H54 (cell line): ENCODE measurements at regions not wholly inside any gene's neighbourhood (a gene's known extent, or its start where the extent isn't known, plus 50 kb on each side); places are given as distances from the start of the nearest gene placed in this dataset.
A peak's percentile ranks its signal among the peaks of the same experiment; 100 is the strongest.

Experiments
- DNase-seq: peaks from one replicate; pipeline ENCODE4 v3.0.0; 2011; ENCODE audit warnings: low spot score, mixed read lengths; ENCODE audit not compliant: insufficient read length
- FAIRE-seq: peaks from 3 replicates; lab custom pipeline; 2011; peaks lifted over from hg19 to GRCh38; lab: Jason Lieb, UNC
- POLR2A ChIP-seq: IDR thresholded peaks from 2 replicates; pipeline ENCODE4 v1.6.1; 2011; ENCODE audit warnings: low read depth, mild to moderate bottlenecking, low read length

- TF ChIP-seq POLR2A = no peak
- DNase-seq (no peak), FAIRE-seq (no peak)
Observed at GRCh38 chr9:103867886-103868285, 226.2 kb upstream of the SMC2 start.

- no peak for DNase-seq
- FAIRE-seq = no peak
- no peak for TF ChIP-seq POLR2A
Observed at GRCh38 chr9:103872811-103873210, 221.3 kb upstream of the SMC2 start.

GRCh38 chr9:103881419-103881818 lies 212.7 kb upstream of the SMC2 start:
- TF ChIP-seq POLR2A = no peak
- FAIRE-seq = no peak

GRCh38 chr9:103889989-103890388 lies 204.1 kb upstream of the SMC2 start:
- no peak for TF ChIP-seq POLR2A
- DNase-seq (no peak), FAIRE-seq (peak; percentile 94)

More at GRCh38 chr9:103881419-103881818, 212.7 kb upstream of the SMC2 start:
- no peak for DNase-seq

- FAIRE-seq = peak; percentile 60
- DNase-seq = no peak
- TF ChIP-seq POLR2A = no peak
Observed at GRCh38 chr9:103894184-103894583, 199.9 kb upstream of the SMC2 start.

- DNase-seq (no peak), FAIRE-seq (no peak)
- TF ChIP-seq POLR2A = no peak
Observed at GRCh38 chr9:103898550-103898949, 195.6 kb upstream of the SMC2 start.

DNA sequence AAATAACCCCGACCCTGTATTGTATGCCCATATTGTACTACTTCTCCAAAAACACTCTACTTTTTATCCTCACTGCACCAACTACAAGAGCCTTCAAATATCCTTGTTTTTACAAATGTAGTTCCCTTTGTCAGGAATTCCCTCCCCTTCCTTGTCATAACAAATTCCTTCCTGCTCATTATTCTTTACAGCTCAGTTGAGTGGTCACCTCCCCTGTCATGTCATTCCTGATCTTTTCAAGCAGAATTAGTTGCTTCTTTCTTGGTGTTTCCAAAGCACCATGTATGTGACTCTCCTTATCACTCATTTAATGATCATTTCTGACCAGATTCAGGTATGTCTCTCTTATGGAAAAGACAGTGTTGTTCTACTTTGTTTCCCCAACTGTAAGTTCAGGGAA lies 194.2 kb upstream of the SMC2 start:
- FAIRE-seq (no peak), DNase-seq (no peak)
- TF ChIP-seq POLR2A = no peak

DNA sequence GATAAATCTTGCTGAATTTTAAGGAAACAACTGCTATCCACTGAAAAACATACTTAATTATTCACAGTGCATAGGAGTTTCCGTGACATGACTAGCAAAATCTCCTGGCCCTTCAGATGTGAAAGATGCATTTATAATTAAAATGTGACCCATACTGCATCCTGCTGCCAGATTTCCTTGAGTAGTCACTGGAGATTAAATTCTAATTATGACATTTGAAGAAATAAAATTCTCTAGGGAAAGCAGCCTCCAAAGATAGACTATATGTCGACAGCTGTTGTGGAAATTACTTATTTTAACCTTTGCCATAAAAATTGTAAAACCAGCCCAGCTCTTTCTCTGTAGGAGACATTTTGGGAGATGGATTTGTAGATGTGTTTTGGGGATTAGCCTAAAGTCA lies 193.6 kb upstream of the SMC2 start:
- no peak for FAIRE-seq
- TF ChIP-seq POLR2A = no peak
- DNase-seq = no peak

- no peak for DNase-seq
- peak; percentile 57 for FAIRE-seq
- no peak for TF ChIP-seq POLR2A
Observed at GRCh38 chr9:103902263-103902662, 191.8 kb upstream of the SMC2 start.

DNA sequence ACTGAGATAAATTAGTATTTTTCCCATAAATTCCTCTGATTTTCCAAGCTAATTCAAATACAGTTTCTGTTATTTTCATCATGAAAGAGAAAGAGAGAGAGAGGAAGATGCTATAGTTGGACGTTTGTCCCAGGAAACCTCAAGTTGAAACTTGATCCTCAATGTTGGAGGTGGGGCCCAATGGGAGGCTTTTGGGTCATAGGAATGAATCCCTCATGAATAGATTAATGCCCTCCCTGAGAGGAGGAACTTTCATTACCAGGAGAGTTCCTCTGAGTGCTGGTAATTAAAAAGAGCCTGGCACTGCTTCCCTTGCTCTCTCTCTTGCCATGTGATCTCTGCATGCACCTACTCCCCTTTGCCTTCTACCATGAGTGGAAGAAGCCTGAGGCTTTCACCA lies 189.9 kb upstream of the SMC2 start:
- DNase-seq (no peak), FAIRE-seq (no peak)
- no peak for TF ChIP-seq POLR2A

DNA sequence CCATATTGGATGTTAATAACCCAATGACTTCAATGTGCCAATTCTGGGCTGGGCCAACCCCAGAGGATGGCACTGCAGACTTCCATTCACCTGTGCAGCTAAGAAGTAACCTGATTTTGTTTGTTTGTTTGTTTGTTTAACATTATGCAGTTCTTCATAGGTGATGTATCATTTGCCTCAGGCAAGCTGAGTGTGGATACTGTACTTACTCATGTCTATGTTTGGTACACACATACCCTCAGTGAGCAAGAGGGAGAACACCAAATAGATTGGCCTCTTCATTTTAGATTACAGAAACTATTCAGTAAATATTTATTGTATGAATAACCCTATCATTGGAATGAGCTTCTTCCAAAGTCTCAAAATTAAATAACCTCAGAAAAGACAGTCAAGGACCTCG lies 180.2 kb upstream of the SMC2 start:
- TF ChIP-seq POLR2A = no peak
- peak; percentile 64 for FAIRE-seq

GRCh38 chr9:103919605-103920209 lies 174.4 kb upstream of the SMC2 start:
- FAIRE-seq (no peak), DNase-seq (no peak)

More for the DNA sequence above, 180.2 kb upstream of the SMC2 start:
- DNase-seq = no peak

DNA sequence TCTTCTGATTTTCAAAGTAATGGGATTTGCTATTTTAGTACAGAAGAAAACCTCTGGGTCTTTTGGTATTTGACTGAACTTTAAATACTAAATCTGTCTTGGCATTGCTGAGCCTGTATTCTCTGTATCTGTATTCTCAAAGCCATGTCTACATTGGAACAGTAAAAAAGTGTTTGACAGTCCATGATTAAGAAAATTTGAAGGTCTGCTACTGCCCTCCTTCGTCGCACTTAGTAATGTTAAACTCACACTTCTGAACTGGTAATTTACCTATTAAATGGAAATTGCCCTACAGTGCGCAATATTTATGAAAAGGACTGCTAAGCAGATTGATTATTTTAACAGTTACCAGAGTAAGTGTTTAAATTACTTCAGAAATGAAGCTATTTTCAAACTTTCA lies 165.7 kb upstream of the SMC2 start:
- TF ChIP-seq POLR2A = no peak
- FAIRE-seq (peak; percentile 15), DNase-seq (no peak)

More at GRCh38 chr9:103919605-103920209, 174.4 kb upstream of the SMC2 start:
- TF ChIP-seq POLR2A = no peak

DNA sequence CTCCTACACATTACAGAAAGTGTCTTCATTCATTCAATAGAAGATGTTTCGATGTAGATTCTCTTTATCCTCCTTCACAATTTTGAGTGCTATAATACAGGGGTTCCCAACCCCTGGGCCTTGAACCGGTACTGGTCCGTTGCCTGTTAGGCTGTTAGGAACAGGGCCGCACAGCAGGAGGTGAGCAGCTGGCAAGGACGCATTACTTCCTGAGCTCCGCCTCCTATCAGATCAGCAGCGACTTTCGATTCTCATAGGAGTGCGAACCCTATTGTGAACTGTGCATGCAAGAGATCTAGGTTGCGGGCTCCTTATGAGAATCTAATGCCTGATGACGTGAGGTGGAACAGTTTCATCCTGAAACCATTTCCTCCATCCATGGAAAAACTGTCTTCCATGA lies 153.0 kb upstream of the SMC2 start:
- no peak for DNase-seq
- TF ChIP-seq POLR2A = no peak
- peak; percentile 91 for FAIRE-seq

DNA sequence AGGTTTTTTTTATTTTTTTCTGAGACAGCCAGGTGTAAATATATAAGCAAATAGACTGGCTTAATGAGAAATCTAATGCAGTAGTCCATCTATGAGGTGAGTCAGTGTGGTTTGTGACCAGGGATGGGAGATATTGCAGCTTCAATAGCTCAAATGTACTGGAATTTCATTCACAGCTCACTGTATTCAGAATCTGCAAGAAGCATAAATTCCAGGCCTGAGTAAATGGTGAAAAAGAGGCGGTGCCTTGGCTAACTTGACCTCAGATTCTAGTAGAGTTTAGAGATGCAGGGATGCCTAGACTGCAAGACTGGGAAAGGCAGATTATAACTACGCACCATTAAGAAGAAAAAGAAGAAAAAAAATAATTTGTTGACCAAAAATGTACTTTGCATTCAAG lies 151.9 kb upstream of the SMC2 start:
- TF ChIP-seq POLR2A = no peak
- FAIRE-seq = peak; percentile 62
- DNase-seq = no peak
